BJ (cell line): ENCODE measurements at regions not wholly inside any gene's neighbourhood (a gene's known extent, or its start where the extent isn't known, plus 50 kb on each side); places are given as distances from the start of the nearest gene placed in this dataset.

Source experiments
- CTCF ChIA-PET: fragments of 350-600 bp; formaldehyde crosslinking; extraction: SDS; loops from one replicate; lab custom pipeline; 2021; ENCODE audit warnings: antibody characterized with exemption, inconsistent platforms; lab: Yijun Ruan, JAX
- POLR2A ChIA-PET: fragments of 300-600 bp; sonication (Branson Sonifier 250); formaldehyde crosslinking; extraction: SDS; loops from one replicate; lab custom pipeline; 2021; ENCODE audit warnings: antibody characterized with exemption; lab: Charles Lee
- DNase-seq: peaks from one replicate; pipeline ENCODE4 v3.0.0-alpha.2; 2011; ENCODE audit warnings: low read depth
- H3K27me3 ChIP-seq: 2 replicates; pipeline ENCODE4 v1.6.0; 2011; ENCODE audit warnings: low read length; ENCODE audit not compliant: control insufficient read depth, insufficient read depth
- H3K36me3 ChIP-seq: 2 replicates; pipeline ENCODE4 v1.5.1; 2011; ENCODE audit warnings: low read length; ENCODE audit not compliant: control insufficient read depth, insufficient read depth
- H3K4me3 ChIP-seq: 2 replicates; pipeline ENCODE4 v1.5.1; 2011; ENCODE audit warnings: low read depth, mild to moderate bottlenecking, control low read depth, low read length
- TF ChIP-seq, protein P1 (sequence below): IDR thresholded peaks from 2 replicates; pipeline ENCODE4 v1.5.1; 2011; ENCODE audit warnings: low read depth, mild to moderate bottlenecking, control low read depth, inconsistent platforms, low read length, moderate library complexity; ENCODE audit not compliant: insufficient read depth

DNA sequence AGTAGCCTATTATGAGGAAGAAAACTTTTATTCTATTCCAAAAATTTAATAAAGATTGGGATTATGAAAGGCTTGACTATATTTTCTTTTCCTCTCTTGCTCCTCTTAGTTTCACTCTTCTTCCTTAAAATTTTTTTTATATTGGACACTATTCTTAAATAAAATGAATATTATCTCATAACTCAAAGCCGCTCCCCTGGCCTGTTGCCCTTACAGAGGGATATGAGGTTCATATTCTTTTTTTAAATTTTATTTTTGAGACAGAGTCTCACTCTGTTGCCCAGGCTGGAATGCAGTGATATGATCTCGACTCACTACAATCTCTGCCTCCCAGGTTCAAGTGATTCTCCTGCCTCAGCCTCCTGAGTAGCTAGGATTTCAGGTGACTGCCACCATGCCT is 106.8 kb upstream of the MPDZ start:
- CTCF ChIA-PET = interaction anchor here (0.7 kb wide), 1 partner anchor 177 kb away, joined by 3 read pairs; no protein-coding TSS in a partner anchor
- H3K4me3 ChIP-seq = no peak overlapping the region
- TF ChIP-seq, protein P1, sequence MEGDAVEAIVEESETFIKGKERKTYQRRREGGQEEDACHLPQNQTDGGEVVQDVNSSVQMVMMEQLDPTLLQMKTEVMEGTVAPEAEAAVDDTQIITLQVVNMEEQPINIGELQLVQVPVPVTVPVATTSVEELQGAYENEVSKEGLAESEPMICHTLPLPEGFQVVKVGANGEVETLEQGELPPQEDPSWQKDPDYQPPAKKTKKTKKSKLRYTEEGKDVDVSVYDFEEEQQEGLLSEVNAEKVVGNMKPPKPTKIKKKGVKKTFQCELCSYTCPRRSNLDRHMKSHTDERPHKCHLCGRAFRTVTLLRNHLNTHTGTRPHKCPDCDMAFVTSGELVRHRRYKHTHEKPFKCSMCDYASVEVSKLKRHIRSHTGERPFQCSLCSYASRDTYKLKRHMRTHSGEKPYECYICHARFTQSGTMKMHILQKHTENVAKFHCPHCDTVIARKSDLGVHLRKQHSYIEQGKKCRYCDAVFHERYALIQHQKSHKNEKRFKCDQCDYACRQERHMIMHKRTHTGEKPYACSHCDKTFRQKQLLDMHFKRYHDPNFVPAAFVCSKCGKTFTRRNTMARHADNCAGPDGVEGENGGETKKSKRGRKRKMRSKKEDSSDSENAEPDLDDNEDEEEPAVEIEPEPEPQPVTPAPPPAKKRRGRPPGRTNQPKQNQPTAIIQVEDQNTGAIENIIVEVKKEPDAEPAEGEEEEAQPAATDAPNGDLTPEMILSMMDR = no peak
- no peak for DNase-seq
- H3K36me3 ChIP-seq = no peaks in the 10 kb centered on the region
- POLR2A ChIA-PET = no interaction called here
- no peaks in the 10 kb centered on the region for H3K27me3 ChIP-seq

DNA sequence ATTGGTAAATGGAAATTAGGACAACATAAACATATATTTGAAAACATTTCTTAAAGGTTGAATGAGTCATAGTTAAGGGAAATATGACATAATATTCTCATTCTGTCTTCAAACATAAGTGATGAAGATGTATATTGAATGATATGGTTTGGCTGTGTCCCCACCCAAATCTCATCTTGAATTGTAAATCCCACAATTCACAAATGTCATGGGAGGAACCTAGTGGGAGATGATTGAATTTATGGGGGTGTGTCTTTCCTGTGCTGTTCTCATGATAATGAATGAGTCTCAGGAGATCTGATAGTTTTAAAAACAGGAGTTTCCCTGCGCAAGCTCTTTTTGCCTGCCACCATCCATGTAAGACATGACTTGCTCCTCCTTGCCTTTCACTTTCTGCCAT is 104.4 kb upstream of the MPDZ start:
- H3K4me3 ChIP-seq = no peak overlapping the region
- DNase-seq = no peak
- no peaks in the 10 kb centered on the region for H3K36me3 ChIP-seq
- TF ChIP-seq, protein P1 = no peak
- POLR2A ChIA-PET = no interaction called here
- CTCF ChIA-PET = no interaction called here
- no peaks in the 10 kb centered on the region for H3K27me3 ChIP-seq

DNA sequence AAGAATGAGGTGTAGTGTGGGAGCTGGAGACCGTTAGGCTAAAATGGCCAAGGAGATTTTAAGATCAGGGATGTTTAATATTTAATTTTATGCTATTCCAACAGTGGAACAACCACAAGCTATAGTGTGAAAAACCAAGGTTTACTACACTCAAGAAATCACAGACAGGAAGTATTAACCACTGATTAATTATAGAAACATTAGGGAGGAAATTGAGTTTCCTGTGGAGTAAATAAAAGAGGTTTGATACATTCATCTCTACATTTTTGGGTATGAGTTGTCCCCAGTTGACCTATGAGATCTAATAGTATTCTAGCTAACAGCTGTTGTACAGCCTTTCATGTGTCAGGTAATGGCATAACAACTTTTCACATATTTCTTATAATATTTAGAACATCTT is 103.7 kb upstream of the MPDZ start:
- no peak overlapping the region for H3K4me3 ChIP-seq
- H3K27me3 ChIP-seq = no peaks in the 10 kb centered on the region
- TF ChIP-seq, protein P1 = no peak
- no peaks in the 10 kb centered on the region for H3K36me3 ChIP-seq
- DNase-seq = no peak
- CTCF ChIA-PET = no interaction called here
- POLR2A ChIA-PET = no interaction called here

DNA sequence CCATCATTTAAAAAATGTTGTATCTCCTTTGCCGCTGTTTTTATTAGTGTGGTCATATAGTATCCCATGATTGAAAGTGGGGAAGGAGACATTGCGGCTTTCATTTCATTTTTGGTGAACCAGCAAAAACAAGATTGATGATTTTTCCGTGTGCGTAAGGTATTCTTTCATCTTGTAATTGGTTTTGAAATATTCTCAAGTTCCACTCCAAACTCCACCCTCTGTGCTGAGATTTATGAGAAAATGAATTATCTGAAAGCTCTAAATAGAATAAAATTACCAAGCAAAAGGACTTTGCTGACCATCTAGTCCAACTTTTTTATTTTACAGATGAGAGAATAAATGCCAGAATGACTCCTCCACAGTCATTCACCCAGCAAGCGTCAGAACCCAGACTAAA is 103.1 kb upstream of the MPDZ start:
- no peak for DNase-seq
- Histone ChIP-seq H3K36me3 (no peaks in the 10 kb centered on the region), H3K27me3 (no peaks in the 10 kb centered on the region), H3K4me3 (no peak overlapping the region)
- POLR2A ChIA-PET = no interaction called here
- TF ChIP-seq, protein P1 = no peak
- CTCF ChIA-PET = no interaction called here

DNA sequence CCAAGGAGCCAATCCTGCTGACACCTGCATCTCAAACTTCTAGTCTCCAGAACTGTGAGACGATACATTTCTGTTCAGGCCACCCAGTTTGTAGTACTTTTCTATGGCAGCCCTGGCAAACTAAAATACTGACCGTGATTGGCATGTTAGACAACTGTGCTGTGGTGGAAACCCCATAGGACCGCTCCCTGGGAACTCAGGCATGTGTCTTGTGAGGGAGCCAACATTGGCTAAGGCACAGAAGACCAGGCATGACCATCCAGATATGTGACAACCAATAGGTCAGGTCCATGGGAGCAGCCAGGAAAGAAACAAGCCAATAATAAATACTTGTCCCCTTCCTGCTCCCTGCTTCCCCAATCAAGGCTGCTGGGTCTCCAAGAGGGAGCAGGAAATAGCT is 101.4 kb upstream of the MPDZ start:
- TF ChIP-seq, protein P1 = no peak
- ChIA-PET POLR2A (no interaction called here), CTCF (no interaction called here)
- Histone ChIP-seq H3K27me3 (no peaks in the 10 kb centered on the region), H3K4me3 (no peak overlapping the region), H3K36me3 (no peaks in the 10 kb centered on the region)
- no peak for DNase-seq
